Activated CD8-positive, alpha-beta memory T cell treated with anti-CD3 and anti-CD28 coated beads, Interleukin-2, amount 10 ng/mL, durations not matched to agents 7 days and 5 days (primary cell): ENCODE measurements at regions not wholly inside any gene's neighbourhood (a gene's known extent, or its start where the extent isn't known, plus 50 kb on each side); places are given as distances from the start of the nearest gene placed in this dataset.

ENCODE experiments used
- ATAC-seq: fragments of 150-1000 bp; cut with Tn5 transposase; one replicate; pipeline ENCODE4 v1.10.0; 2021; ENCODE audit warnings: moderate library complexity
- CTCF ChIA-PET: fragments of 350-600 bp; sonication (Branson Sonifier 250); formaldehyde crosslinking; loops from one replicate; lab custom pipeline; 2021; ENCODE audit warnings: antibody characterized with exemption; lab: Charles Lee
- DNase-seq: peaks from one replicate; pipeline ENCODE4 v3.0.0-alpha.2; 2020
- H3K27ac Mint-ChIP-seq: one replicate; pipeline ENCODE4 v1.8.0; 2021; ENCODE audit warnings: mild to moderate bottlenecking, mixed read lengths
- H3K27me3 Mint-ChIP-seq: one replicate; pipeline ENCODE4 v1.8.0; 2021; ENCODE audit warnings: mixed read lengths
- H3K36me3 Mint-ChIP-seq: one replicate; pipeline ENCODE4 v1.8.0; 2021; ENCODE audit warnings: mild to moderate bottlenecking, mixed read lengths
- H3K4me1 Mint-ChIP-seq: one replicate; pipeline ENCODE4 v1.8.0; 2021; ENCODE audit warnings: mixed read lengths
- H3K4me3 Mint-ChIP-seq: one replicate; pipeline ENCODE4 v1.8.0; 2021; ENCODE audit warnings: mild to moderate bottlenecking, moderate library complexity, mixed read lengths
- H3K9me3 Mint-ChIP-seq: one replicate; pipeline ENCODE4 v1.8.0; 2022; ENCODE audit warnings: low read depth, mixed read lengths

GRCh38 chr2:215760091-215760490 lies 253.3 kb downstream of the MREG start:
- Mint-ChIP-seq H3K27ac (no peak overlapping the region), H3K36me3 (no peaks in the 10 kb centered on the region), H3K27me3 (no peaks in the 10 kb centered on the region), H3K9me3 (no peaks in the 10 kb centered on the region), H3K4me3 (no peak overlapping the region), H3K4me1 (no peaks in the 10 kb centered on the region)
- CTCF ChIA-PET = interaction anchor here (1.0 kb wide), 1 partner anchor 89 kb away, joined by 3 read pairs; no protein-coding TSS in a partner anchor
- DNase-seq (no peak), ATAC-seq (no peak)

- Mint-ChIP-seq H3K27me3 (no peaks in the 10 kb centered on the region), H3K4me1 (no peaks in the 10 kb centered on the region), H3K36me3 (no peaks in the 10 kb centered on the region), H3K27ac (no peak overlapping the region), H3K4me3 (no peak overlapping the region), H3K9me3 (no peaks in the 10 kb centered on the region)
- ATAC-seq = no peak
- DNase-seq = no peak
- CTCF ChIA-PET = no interaction called here
Observed at GRCh38 chr2:215758691-215759090, 254.7 kb downstream of the MREG start.

- Mint-ChIP-seq H3K9me3 (no peaks in the 10 kb centered on the region), H3K27me3 (peaks cover 3% of the 10 kb centered on the region), H3K27ac (no peak overlapping the region), H3K4me3 (no peak overlapping the region), H3K36me3 (no peaks in the 10 kb centered on the region), H3K4me1 (no peaks in the 10 kb centered on the region)
- no peak for DNase-seq
- ATAC-seq = no peak
- CTCF ChIA-PET = no interaction called here
Observed at GRCh38 chr2:215756346-215756730, 257.0 kb downstream of the MREG start.

GRCh38 chr2:215755641-215756345 lies 257.6 kb downstream of the MREG start:
- CTCF ChIA-PET = no interaction called here
- DNase-seq = no peak

GRCh38 chr2:215754546-215754945 lies 258.8 kb downstream of the MREG start:
- no peak for ATAC-seq
- no peak overlapping the region for H3K4me3 Mint-ChIP-seq
- CTCF ChIA-PET = no interaction called here
- H3K27ac Mint-ChIP-seq = no peak overlapping the region
- no peaks in the 10 kb centered on the region for H3K36me3 Mint-ChIP-seq
- peaks cover 6% of the 10 kb centered on the region for H3K4me1 Mint-ChIP-seq
- DNase-seq = no peak
- no peaks in the 10 kb centered on the region for H3K9me3 Mint-ChIP-seq
- H3K27me3 Mint-ChIP-seq = peaks cover 3% of the 10 kb centered on the region

More at GRCh38 chr2:215755641-215756345, 257.6 kb downstream of the MREG start:
- Mint-ChIP-seq H3K27ac (no peak overlapping the region), H3K36me3 (no peaks in the 10 kb centered on the region), H3K4me3 (no peak overlapping the region), H3K4me1 (peaks cover 5% of the 10 kb centered on the region), H3K9me3 (no peaks in the 10 kb centered on the region), H3K27me3 (peaks cover 3% of the 10 kb centered on the region)
- no peak for ATAC-seq

GRCh38 chr2:215753808-215754207 lies 259.5 kb downstream of the MREG start:
- peaks cover 3% of the 10 kb centered on the region for H3K27me3 Mint-ChIP-seq
- no peak overlapping the region for H3K4me3 Mint-ChIP-seq
- no peaks in the 10 kb centered on the region for H3K9me3 Mint-ChIP-seq
- ATAC-seq = no peak
- DNase-seq = no peak
- CTCF ChIA-PET = interaction anchor here (0.8 kb wide), 1 partner anchor 94 kb away, joined by 3 read pairs; no protein-coding TSS in a partner anchor
- H3K4me1 Mint-ChIP-seq = peaks cover 6% of the 10 kb centered on the region
- H3K36me3 Mint-ChIP-seq = no peaks in the 10 kb centered on the region
- no peak overlapping the region for H3K27ac Mint-ChIP-seq

GRCh38 chr2:215752991-215753390 lies 260.4 kb downstream of the MREG start:
- Mint-ChIP-seq H3K4me1 (peaks cover 6% of the 10 kb centered on the region), H3K27ac (no peak overlapping the region), H3K36me3 (no peaks in the 10 kb centered on the region), H3K4me3 (no peak overlapping the region), H3K27me3 (peaks cover 3% of the 10 kb centered on the region), H3K9me3 (no peaks in the 10 kb centered on the region)
- ATAC-seq (no peak), DNase-seq (no peak)
- CTCF ChIA-PET = no interaction called here

- no peak overlapping the region for H3K27ac Mint-ChIP-seq
- no peaks in the 10 kb centered on the region for H3K36me3 Mint-ChIP-seq
- DNase-seq (no peak), ATAC-seq (no peak)
- H3K9me3 Mint-ChIP-seq = no peaks in the 10 kb centered on the region
- H3K4me1 Mint-ChIP-seq = peaks cover 6% of the 10 kb centered on the region
- peaks cover 3% of the 10 kb centered on the region for H3K27me3 Mint-ChIP-seq
- CTCF ChIA-PET = no interaction called here
- H3K4me3 Mint-ChIP-seq = no peak overlapping the region
Observed at GRCh38 chr2:215752436-215752835, 260.9 kb downstream of the MREG start.

GRCh38 chr2:215751911-215752272 lies 261.5 kb downstream of the MREG start:
- H3K36me3 Mint-ChIP-seq = no peaks in the 10 kb centered on the region
- DNase-seq = no peak
- peaks cover 3% of the 10 kb centered on the region for H3K27me3 Mint-ChIP-seq
- no peak for ATAC-seq
- CTCF ChIA-PET = no interaction called here
- H3K9me3 Mint-ChIP-seq = no peaks in the 10 kb centered on the region
- H3K4me3 Mint-ChIP-seq = no peak overlapping the region
- H3K27ac Mint-ChIP-seq = no peak overlapping the region
- peaks cover 6% of the 10 kb centered on the region for H3K4me1 Mint-ChIP-seq

GRCh38 chr2:215751200-215751910 lies 262.0 kb downstream of the MREG start:
- no peak for DNase-seq
- Mint-ChIP-seq H3K27ac (no peak overlapping the region), H3K36me3 (no peaks in the 10 kb centered on the region), H3K27me3 (peaks cover 3% of the 10 kb centered on the region), H3K9me3 (no peaks in the 10 kb centered on the region), H3K4me1 (peaks cover 9% of the 10 kb centered on the region), H3K4me3 (no peak overlapping the region)
- ATAC-seq = no peak
- CTCF ChIA-PET = no interaction called here

- Mint-ChIP-seq H3K27ac (no peak overlapping the region), H3K4me1 (peaks cover 10% of the 10 kb centered on the region), H3K4me3 (no peak overlapping the region), H3K36me3 (no peaks in the 10 kb centered on the region), H3K9me3 (no peaks in the 10 kb centered on the region), H3K27me3 (peaks cover 3% of the 10 kb centered on the region)
- CTCF ChIA-PET = no interaction called here
- DNase-seq (no peak), ATAC-seq (no peak)
Observed at GRCh38 chr2:215750763-215751162, 262.6 kb downstream of the MREG start.

GRCh38 chr2:215749092-215749957 lies 264.0 kb downstream of the MREG start:
- DNase-seq (no peak), ATAC-seq (no peak)
- Mint-ChIP-seq H3K27me3 (peaks cover 3% of the 10 kb centered on the region), H3K36me3 (no peaks in the 10 kb centered on the region), H3K9me3 (no peaks in the 10 kb centered on the region), H3K4me1 (peaks cover 10% of the 10 kb centered on the region), H3K27ac (no peak overlapping the region), H3K4me3 (no peak overlapping the region)
- CTCF ChIA-PET = no interaction called here

GRCh38 chr2:215748446-215748845 lies 264.9 kb downstream of the MREG start:
- Mint-ChIP-seq H3K36me3 (no peaks in the 10 kb centered on the region), H3K4me1 (peaks cover 10% of the 10 kb centered on the region), H3K4me3 (no peak overlapping the region), H3K27ac (no peak overlapping the region), H3K9me3 (no peaks in the 10 kb centered on the region), H3K27me3 (peaks cover 3% of the 10 kb centered on the region)
- CTCF ChIA-PET = no interaction called here
- DNase-seq (no peak), ATAC-seq (no peak)
